ENCODE measurements at regions not wholly inside any gene's neighbourhood (a gene's known extent, or its start where the extent isn't known, plus 50 kb on each side); places are given as distances from the start of the nearest gene placed in this dataset.

DNA sequence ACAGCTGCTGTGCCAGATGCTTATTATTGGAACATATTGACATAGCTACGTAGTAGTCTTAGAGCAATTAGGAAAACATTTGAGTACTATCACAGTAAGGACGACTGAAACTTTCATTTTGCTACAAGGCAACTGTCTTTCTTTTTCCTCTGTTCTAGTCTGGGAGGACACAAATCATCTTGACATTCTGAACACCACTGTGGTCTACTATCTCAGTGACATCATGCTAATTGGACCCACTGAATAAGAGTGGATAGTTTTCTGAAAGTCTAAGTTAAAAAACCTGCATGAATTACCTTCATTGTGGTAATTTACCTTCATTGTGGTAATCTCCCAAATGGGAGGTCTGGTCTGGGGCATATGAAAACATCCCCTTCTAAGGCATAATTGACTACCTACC is 163.3 kb upstream of the MOCS1 start:
- Histone ChIP-seq H3K9me3 (ENCODE audit: low read length) (no peaks in the 10 kb centered on the region), H3K4me1 (ENCODE audit: insufficient read depth, low read length) (no peaks in the 10 kb centered on the region), H3K27me3 (ENCODE audit: insufficient read depth, low read length) (no peaks in the 10 kb centered on the region)

DNA sequence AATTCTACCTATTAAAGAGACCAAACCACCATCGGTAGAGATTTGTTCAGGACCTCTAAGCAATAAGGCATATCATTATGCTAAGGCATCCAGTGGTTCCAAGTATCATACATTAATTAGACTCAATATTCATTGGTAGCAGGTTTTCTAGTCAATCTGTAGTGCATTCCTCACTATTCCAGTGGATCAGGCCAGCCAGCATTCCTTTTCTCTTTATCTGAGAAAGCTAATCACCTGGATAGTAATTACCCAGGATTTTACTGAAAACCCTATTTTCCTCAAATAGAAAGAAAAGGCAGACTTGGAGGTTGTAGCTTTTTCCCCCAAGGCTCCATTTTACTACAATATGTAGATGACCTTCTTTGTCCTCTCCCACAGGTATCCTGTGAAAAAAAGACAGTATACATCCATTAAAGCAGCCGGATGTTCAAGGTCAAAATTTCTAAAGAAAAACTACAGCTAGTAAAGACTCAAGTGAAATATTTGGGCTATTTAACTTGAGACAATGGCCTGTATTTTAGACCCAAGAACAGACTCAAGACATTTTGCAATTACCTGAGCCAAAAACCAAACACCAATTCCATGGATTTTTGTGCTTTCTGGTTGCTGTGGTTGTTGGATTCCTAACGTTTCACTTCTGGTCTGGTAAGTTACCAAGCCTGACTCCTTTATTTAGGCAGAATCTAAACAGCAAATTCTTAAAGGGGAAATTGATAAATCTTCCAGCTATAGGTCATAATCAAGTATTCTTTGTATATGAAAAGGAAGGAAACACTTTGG is 149.1 kb upstream of the MOCS1 start:
- no peaks in the 10 kb centered on the region for H3K36me3 ChIP-seq (ENCODE audit: insufficient read depth, low read length)
- no peak overlapping the region for H2AFZ ChIP-seq (ENCODE audit: low read depth, low read length)
- H3K27me3 ChIP-seq (ENCODE audit: insufficient read depth, low read length), result peaks cover 3% of the 10 kb centered on the region
- H3K9me3 ChIP-seq (ENCODE audit: low read length), result no peaks in the 10 kb centered on the region
- no peak overlapping the region for H3K4me3 ChIP-seq (ENCODE audit: low read length)
- H3K4me1 ChIP-seq (ENCODE audit: insufficient read depth, low read length), result no peaks in the 10 kb centered on the region

More for the DNA sequence above, 163.3 kb upstream of the MOCS1 start:
- Histone ChIP-seq H3K36me3 (ENCODE audit: insufficient read depth, low read length) (no peaks in the 10 kb centered on the region), H2AFZ (ENCODE audit: low read depth, low read length) (no peak overlapping the region), H3K4me3 (ENCODE audit: low read length) (no peak overlapping the region)

DNA sequence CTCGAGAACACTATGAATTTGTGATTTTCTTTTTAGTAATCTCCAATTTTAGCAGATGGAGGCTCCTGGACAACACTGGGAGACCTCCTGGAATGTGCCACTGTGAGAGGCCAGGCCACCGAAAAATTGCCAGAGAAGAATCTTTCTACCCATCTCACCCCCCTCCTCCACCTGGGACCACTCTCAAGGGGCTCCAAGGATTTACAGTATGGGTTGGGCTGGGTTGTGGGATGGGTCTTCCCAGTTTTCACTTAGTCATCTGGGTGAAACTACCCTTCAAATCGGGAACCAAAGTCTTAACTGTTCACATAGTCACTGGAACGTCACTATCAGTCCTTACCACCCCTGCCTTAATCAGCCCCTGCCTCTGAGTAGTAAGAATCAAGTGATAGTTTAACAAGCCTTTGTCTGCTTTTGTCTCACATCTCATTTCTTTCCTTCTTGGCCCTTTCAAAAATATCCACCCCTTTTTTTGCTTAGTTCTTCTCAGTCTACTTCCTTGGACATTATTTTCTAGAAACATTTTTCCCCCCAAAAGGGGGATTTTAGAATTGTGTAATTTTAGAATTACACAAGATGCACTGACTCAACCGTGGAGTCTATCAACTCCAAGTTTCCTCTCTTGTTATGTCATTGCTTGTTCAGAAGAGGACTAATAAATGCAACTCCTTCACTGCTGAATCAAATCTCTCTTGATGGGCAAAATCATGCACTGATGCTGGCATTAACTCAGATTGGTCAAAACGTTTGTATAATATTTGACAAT is 148.2 kb upstream of the MOCS1 start:
- Histone ChIP-seq H2AFZ (ENCODE audit: low read depth, low read length) (no peak overlapping the region), H3K36me3 (ENCODE audit: insufficient read depth, low read length) (no peaks in the 10 kb centered on the region), H3K4me3 (ENCODE audit: low read length) (no peak overlapping the region), H3K9me3 (ENCODE audit: low read length) (no peaks in the 10 kb centered on the region), H3K27me3 (ENCODE audit: insufficient read depth, low read length) (peaks cover 3% of the 10 kb centered on the region), H3K4me1 (ENCODE audit: insufficient read depth, low read length) (no peaks in the 10 kb centered on the region)

DNA sequence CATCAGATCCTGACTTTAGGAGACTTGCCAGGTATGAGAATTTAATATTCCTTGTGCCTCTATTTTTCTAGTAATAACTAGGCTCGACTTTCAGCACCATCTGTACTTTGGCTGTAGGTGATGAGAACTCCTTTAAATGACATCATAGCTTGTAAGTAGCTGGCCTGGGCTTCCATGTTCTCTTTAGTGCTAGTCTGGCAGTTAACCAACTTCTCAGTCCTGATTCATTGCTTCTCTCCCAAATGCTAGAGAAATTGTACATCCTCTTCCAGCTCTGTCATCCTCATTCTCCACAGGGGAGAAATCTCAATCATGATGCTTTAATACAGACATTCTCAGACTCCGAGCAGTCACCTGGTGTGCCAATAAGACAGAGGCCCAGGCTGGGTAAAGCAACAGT is 143.5 kb upstream of the MOCS1 start:
- no peaks in the 10 kb centered on the region for H3K4me1 ChIP-seq (ENCODE audit: insufficient read depth, low read length)
- H3K27me3 ChIP-seq (ENCODE audit: insufficient read depth, low read length), result no peaks in the 10 kb centered on the region
- no peaks in the 10 kb centered on the region for H3K36me3 ChIP-seq (ENCODE audit: insufficient read depth, low read length)
- no peak overlapping the region for H2AFZ ChIP-seq (ENCODE audit: low read depth, low read length)
- no peaks in the 10 kb centered on the region for H3K9me3 ChIP-seq (ENCODE audit: low read length)
- H3K4me3 ChIP-seq (ENCODE audit: low read length), result no peak overlapping the region

DNA sequence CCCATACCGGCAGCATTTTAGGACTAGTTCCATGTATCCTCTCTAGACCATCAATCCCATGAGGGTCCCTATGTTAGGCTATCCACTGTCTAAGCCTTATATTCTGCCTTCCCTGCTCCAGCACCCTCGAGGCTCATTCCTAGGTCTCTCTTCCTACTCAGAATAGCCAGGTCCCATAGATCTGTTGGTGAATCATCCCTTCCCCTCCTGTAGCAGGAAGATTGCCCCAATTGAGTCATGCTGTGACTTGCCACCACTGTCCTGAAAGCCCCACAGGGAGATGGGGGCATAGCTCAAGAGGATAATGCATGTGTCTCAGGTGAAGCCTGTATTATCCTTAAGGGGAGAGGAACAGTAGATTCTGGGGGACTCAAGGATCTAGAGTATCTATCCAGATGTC is 143.1 kb upstream of the MOCS1 start:
- H3K4me1 ChIP-seq (ENCODE audit: insufficient read depth, low read length), result no peaks in the 10 kb centered on the region
- no peaks in the 10 kb centered on the region for H3K27me3 ChIP-seq (ENCODE audit: insufficient read depth, low read length)
- no peak overlapping the region for H2AFZ ChIP-seq (ENCODE audit: low read depth, low read length)
- H3K9me3 ChIP-seq (ENCODE audit: low read length), result no peaks in the 10 kb centered on the region
- no peak overlapping the region for H3K4me3 ChIP-seq (ENCODE audit: low read length)
- no peaks in the 10 kb centered on the region for H3K36me3 ChIP-seq (ENCODE audit: insufficient read depth, low read length)

DNA sequence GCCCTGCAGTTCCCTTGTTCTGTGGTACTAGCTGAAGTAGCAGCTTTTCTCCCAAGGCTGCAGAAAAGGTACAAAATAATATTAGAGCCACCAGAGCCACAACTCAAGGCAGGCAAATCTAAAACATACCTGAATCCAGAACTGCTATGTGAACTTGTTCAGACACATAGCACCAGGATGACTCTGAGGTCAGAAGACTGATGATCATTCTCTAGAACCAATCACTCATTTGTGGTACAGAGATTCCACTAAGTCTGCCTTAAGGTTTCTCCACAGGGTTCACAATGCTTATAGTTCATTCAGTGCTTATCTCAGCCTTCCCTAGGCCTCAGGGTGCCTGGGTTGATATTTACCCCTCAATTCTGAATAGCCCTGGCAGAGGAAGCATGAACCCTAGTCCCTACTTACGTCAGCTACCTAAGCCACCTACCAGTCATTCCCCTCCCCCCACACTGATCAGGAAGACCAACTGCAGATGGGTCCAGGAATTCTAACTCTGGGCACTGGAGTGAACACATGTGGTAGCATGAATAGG is 140.9 kb upstream of the MOCS1 start:
- H3K36me3 ChIP-seq (ENCODE audit: insufficient read depth, low read length), result no peaks in the 10 kb centered on the region
- H3K27me3 ChIP-seq (ENCODE audit: insufficient read depth, low read length), result no peaks in the 10 kb centered on the region
- H3K4me3 ChIP-seq (ENCODE audit: low read length), result no peak overlapping the region
- no peaks in the 10 kb centered on the region for H3K4me1 ChIP-seq (ENCODE audit: insufficient read depth, low read length)
- no peak overlapping the region for H2AFZ ChIP-seq (ENCODE audit: low read depth, low read length)
- no peaks in the 10 kb centered on the region for H3K9me3 ChIP-seq (ENCODE audit: low read length)

DNA sequence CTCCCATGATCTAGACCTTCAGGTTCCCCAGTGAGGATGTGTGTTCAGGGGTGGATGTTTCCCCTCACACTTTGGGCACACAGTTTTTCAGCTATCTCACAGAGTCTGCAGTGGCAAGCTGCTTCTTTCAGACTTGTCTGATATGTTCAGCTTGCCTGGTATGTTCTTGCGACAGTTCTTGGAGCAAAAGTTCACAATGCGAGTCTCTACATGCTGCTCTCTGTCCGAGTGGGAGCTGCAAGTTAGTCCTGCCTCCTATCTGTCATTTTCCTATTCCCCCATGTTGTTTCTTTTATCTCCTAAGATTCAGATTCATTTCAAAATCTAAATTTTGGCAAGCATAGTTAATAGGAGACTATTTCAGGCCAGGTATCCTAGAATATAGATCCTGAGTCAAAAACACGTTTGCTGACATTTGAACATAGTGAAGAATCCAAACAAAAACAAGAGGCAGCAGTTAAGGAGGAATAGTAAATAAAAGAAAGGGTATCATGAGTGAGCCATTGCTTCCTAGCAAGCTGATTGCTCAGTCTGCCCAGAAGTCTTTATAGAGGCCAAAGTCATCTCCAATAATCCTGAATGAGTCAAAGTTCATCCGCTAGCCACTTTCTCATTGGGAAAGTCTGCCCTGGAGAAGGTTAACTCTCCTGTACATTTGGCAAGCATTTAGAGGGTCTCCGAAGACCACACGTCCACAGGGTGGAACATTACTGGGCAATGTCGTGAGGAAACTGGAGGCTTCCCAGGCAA is 140.2 kb upstream of the MOCS1 start:
- H2AFZ ChIP-seq (ENCODE audit: low read depth, low read length), result no peak overlapping the region
- no peaks in the 10 kb centered on the region for H3K36me3 ChIP-seq (ENCODE audit: insufficient read depth, low read length)
- H3K4me3 ChIP-seq (ENCODE audit: low read length), result no peak overlapping the region
- H3K4me1 ChIP-seq (ENCODE audit: insufficient read depth, low read length), result no peaks in the 10 kb centered on the region
- no peaks in the 10 kb centered on the region for H3K27me3 ChIP-seq (ENCODE audit: insufficient read depth, low read length)
- no peaks in the 10 kb centered on the region for H3K9me3 ChIP-seq (ENCODE audit: low read length)

DNA sequence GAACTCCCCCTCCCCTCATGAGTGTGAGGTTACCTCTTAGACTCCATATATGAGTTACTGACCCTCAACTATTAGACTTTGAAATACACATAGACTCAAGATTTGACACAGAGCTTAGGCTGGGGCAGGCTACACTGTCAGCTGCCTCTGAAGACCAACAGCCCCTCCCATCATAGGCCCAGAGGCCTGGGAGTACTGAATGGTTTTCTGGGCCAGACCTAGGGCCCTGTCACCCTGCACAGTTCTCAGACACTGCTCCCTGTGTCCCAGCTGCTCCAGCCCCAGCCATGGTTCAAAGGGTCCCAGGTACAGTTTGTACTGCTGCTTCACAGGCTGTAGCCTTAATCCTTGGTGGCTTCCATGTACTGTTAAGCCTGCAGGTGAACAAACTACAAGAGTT is 132.1 kb upstream of the MOCS1 start:
- H3K4me1 ChIP-seq (ENCODE audit: insufficient read depth, low read length), result no peaks in the 10 kb centered on the region
- no peak overlapping the region for H3K4me3 ChIP-seq (ENCODE audit: low read length)
- no peaks in the 10 kb centered on the region for H3K27me3 ChIP-seq (ENCODE audit: insufficient read depth, low read length)
- H3K9me3 ChIP-seq (ENCODE audit: low read length), result no peaks in the 10 kb centered on the region
- no peak overlapping the region for H2AFZ ChIP-seq (ENCODE audit: low read depth, low read length)
- H3K36me3 ChIP-seq (ENCODE audit: insufficient read depth, low read length), result no peaks in the 10 kb centered on the region

DNA sequence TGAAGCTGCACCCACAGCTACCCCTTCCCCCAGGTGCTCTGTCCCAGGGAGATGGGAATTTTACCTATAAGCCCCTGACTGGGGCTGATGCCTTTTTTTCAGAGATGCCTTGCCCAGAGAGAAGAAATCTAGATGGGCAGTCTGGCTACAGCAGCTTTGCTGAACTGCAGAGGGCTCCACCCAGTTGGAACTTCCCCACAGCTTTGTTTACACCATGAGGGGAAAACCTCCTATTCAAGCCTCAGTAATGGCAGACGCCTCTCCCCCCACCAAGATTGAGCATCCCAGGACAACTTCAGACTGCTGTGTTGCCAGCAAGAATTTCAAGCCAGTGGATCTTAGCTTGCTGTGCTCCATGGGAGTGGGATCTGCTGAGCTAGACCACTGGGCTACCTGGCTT is 122.6 kb upstream of the MOCS1 start:
- no peak overlapping the region for H2AFZ ChIP-seq (ENCODE audit: low read depth, low read length)
- H3K36me3 ChIP-seq (ENCODE audit: insufficient read depth, low read length), result no peaks in the 10 kb centered on the region
- no peaks in the 10 kb centered on the region for H3K4me1 ChIP-seq (ENCODE audit: insufficient read depth, low read length)
- no peaks in the 10 kb centered on the region for H3K9me3 ChIP-seq (ENCODE audit: low read length)
- peaks cover 3% of the 10 kb centered on the region for H3K27me3 ChIP-seq (ENCODE audit: insufficient read depth, low read length)
- no peak overlapping the region for H3K4me3 ChIP-seq (ENCODE audit: low read length)

DNA sequence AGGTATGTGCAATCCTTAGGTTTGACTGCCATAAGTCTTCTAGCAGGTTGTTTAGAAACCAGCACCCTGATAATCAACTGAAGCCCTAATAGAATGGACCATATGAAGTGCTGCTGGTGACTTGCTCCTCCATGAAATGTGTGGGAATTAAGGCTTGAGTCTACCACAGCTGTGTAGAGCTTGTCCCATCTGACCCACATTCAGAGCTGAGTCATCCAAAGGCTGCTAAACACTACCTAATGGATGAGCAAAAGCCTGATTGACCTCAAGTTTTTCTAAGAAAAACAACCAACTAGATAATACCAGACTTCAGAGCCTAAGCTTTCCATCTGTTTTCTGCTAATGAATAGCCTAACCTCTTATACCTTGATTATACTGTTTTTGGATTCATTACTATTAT is 120.3 kb upstream of the MOCS1 start:
- no peaks in the 10 kb centered on the region for H3K4me1 ChIP-seq (ENCODE audit: insufficient read depth, low read length)

DNA sequence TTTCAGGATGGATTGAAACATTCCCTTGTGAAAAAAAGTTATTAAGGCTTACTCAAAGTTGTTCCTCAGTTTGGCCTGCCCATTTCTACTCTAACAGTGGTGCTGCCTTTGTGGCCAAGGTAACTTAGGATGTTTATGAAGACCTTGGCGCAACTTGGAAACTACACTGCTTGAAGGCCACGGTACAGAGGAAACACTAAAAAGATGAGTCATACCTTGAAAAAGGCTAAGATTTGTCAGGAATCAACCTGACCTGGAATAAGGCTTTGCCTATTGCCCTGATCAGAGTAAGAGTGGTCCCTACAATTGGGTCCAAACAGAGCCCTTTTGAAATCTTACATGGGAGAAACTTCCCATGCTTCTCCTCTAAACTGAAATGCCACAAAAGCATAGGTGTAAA is 119.9 kb upstream of the MOCS1 start:
- Histone ChIP-seq H3K27me3 (ENCODE audit: insufficient read depth, low read length) (peaks cover 3% of the 10 kb centered on the region), H3K36me3 (ENCODE audit: insufficient read depth, low read length) (no peaks in the 10 kb centered on the region), H2AFZ (ENCODE audit: low read depth, low read length) (no peak overlapping the region), H3K9me3 (ENCODE audit: low read length) (no peaks in the 10 kb centered on the region), H3K4me1 (ENCODE audit: insufficient read depth, low read length) (no peaks in the 10 kb centered on the region), H3K4me3 (ENCODE audit: low read length) (no peak overlapping the region)

More for the DNA sequence above, 120.3 kb upstream of the MOCS1 start:
- Histone ChIP-seq H3K4me3 (ENCODE audit: low read length) (no peak overlapping the region), H3K36me3 (ENCODE audit: insufficient read depth, low read length) (no peaks in the 10 kb centered on the region), H3K9me3 (ENCODE audit: low read length) (no peaks in the 10 kb centered on the region), H2AFZ (ENCODE audit: low read depth, low read length) (no peak overlapping the region), H3K27me3 (ENCODE audit: insufficient read depth, low read length) (peaks cover 3% of the 10 kb centered on the region)

DNA sequence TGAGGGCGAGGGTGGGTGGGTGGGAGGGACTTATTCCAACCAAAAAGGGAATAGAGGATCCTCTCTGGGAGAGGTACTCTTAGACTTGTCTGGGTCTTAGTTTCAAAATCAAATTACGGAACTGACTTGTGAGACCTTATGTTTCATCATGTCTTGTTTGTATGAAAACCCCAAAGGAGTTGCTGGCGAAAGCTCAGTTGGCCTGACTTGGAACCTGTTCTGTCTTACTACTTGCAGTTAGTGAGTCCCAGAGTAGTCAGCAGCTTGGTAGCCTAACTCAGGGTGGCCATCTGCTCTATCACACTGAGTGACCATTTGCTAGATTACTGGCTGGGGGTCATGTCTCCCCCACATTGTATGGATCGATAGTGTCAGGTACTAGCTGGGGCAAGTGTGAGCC is 114.9 kb upstream of the MOCS1 start:
- Histone ChIP-seq H2AFZ (ENCODE audit: low read depth, low read length) (no peak overlapping the region), H3K4me3 (ENCODE audit: low read length) (no peak overlapping the region), H3K36me3 (ENCODE audit: insufficient read depth, low read length) (no peaks in the 10 kb centered on the region), H3K9me3 (ENCODE audit: low read length) (no peaks in the 10 kb centered on the region), H3K4me1 (ENCODE audit: insufficient read depth, low read length) (no peaks in the 10 kb centered on the region), H3K27me3 (ENCODE audit: insufficient read depth, low read length) (no peaks in the 10 kb centered on the region)

DNA sequence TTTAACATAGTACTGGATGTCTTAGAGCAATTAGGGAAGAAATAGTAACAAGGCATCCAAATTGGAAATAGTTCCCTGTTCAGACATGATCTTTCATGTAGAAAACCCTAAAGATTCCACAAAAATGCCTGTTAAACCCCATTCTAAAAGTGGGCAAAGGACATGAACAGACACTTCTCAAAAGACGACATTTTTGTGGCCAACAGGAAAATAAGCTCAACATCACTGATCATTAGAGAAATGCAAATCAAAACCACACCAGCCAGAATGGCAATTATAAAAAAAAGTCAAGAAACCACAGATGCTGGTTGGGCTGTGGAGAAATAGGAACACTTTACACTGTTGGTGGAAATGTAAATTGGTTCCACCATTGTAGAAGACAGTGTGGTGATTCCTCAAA is 109.9 kb upstream of the MOCS1 start:
- H2AFZ ChIP-seq (ENCODE audit: low read depth, low read length), result no peak overlapping the region
- no peak overlapping the region for H3K4me3 ChIP-seq (ENCODE audit: low read length)
- no peaks in the 10 kb centered on the region for H3K9me3 ChIP-seq (ENCODE audit: low read length)
- H3K36me3 ChIP-seq (ENCODE audit: insufficient read depth, low read length), result no peaks in the 10 kb centered on the region
- H3K4me1 ChIP-seq (ENCODE audit: insufficient read depth, low read length), result no peaks in the 10 kb centered on the region
- no peaks in the 10 kb centered on the region for H3K27me3 ChIP-seq (ENCODE audit: insufficient read depth, low read length)
